ENCODE measurements at regions not wholly inside any gene's neighbourhood (a gene's known extent, or its start where the extent isn't known, plus 50 kb on each side); places are given as distances from the start of the nearest gene placed in this dataset.

DNA sequence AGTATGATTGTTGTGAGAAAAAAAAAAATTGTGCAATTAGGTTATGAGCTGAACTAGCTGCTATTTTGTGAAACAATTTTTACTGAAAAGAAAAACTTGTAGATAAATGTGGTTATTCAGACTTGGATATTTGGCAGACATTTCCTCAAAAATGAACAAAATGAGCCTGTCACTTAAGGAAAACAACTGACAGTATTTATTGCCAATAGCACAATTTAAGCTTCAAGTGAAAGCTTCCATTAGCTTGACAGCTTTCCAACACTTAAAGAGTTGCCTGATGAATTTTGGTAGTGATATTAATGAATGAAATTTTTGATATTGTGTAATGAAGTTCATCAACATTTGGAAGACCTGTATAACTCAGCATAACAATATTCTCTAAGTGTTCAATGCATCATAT lies 116.1 kb upstream of the RGS1 start:
- TF ChIP-seq, protein P1, sequence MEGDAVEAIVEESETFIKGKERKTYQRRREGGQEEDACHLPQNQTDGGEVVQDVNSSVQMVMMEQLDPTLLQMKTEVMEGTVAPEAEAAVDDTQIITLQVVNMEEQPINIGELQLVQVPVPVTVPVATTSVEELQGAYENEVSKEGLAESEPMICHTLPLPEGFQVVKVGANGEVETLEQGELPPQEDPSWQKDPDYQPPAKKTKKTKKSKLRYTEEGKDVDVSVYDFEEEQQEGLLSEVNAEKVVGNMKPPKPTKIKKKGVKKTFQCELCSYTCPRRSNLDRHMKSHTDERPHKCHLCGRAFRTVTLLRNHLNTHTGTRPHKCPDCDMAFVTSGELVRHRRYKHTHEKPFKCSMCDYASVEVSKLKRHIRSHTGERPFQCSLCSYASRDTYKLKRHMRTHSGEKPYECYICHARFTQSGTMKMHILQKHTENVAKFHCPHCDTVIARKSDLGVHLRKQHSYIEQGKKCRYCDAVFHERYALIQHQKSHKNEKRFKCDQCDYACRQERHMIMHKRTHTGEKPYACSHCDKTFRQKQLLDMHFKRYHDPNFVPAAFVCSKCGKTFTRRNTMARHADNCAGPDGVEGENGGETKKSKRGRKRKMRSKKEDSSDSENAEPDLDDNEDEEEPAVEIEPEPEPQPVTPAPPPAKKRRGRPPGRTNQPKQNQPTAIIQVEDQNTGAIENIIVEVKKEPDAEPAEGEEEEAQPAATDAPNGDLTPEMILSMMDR (IDR thresholded peaks at IDR 0.05): no peak
- TF ChIP-seq EZH2 (IDR thresholded peaks at IDR 0.05; ENCODE audit: borderline replicate concordance, insufficient read depth, low read depth, low read length, poor library complexity, severe bottlenecking): no peak

Measured in B cell (primary cell).